Choroid plexus epithelial cell (primary cell): ENCODE measurements at regions not wholly inside any gene's neighbourhood (a gene's known extent, or its start where the extent isn't known, plus 50 kb on each side); places are given as distances from the start of the nearest gene placed in this dataset.
"Not testable (repeated sequence)": the region's sequence is repeated elsewhere in the genome, so short reads cannot be mapped to it uniquely, and the experiment has no call there.

Experiments used
- DNase-seq: peaks from one replicate; pipeline ENCODE4 v3.0.0-alpha.2; 2010; ENCODE audit warnings: low read depth
- H3K4me3 ChIP-seq: 2 replicates; pipeline ENCODE4 v1.5.1; 2011; ENCODE audit warnings: low read depth, mild to moderate bottlenecking, control low read depth, low read length, moderate library complexity
- CTCF ChIP-seq: conservative IDR thresholded peaks from 2 replicates; pipeline ENCODE4 v1.5.1; 2011; ENCODE audit warnings: low read depth, mild to moderate bottlenecking, control low read depth, inconsistent platforms, low read length, moderate library complexity

GRCh38 chr6:112683106-112683505 lies 336.0 kb downstream of the RFPL4B start:
- no peak for DNase-seq
- no peak for TF ChIP-seq CTCF
- H3K4me3 ChIP-seq: no peak overlapping the region

- peak; percentile 95 for DNase-seq
- no peak for TF ChIP-seq CTCF
- H3K4me3 ChIP-seq: no peak overlapping the region
Measured at GRCh38 chr6:112683926-112684325, 336.8 kb downstream of the RFPL4B start.

GRCh38 chr6:112685521-112686220 lies 338.5 kb downstream of the RFPL4B start:
- not testable (repeated sequence) for H3K4me3 ChIP-seq, DNase-seq

- H3K4me3 ChIP-seq, DNase-seq: not testable (repeated sequence)
Measured at GRCh38 chr6:112688487-112689165, 341.5 kb downstream of the RFPL4B start.

GRCh38 chr6:112689183-112689858 lies 342.2 kb downstream of the RFPL4B start:
- DNase-seq: not testable (repeated sequence)

GRCh38 chr6:112690497-112691202 lies 343.5 kb downstream of the RFPL4B start:
- peak; percentile 25 for DNase-seq
- no peak overlapping the region for H3K4me3 ChIP-seq
- no peak for TF ChIP-seq CTCF

More at GRCh38 chr6:112689183-112689858, 342.2 kb downstream of the RFPL4B start:
- H3K4me3 ChIP-seq: not testable (repeated sequence)

GRCh38 chr6:112691289-112691688 lies 344.2 kb downstream of the RFPL4B start:
- DNase-seq: peak; percentile 76

More at GRCh38 chr6:112691289-112691688, 344.2 kb downstream of the RFPL4B start:
- TF ChIP-seq CTCF: no peak
- no peak overlapping the region for H3K4me3 ChIP-seq
